Fibroblast of the aortic adventitia (primary cell): ENCODE measurements at regions not wholly inside any gene's neighbourhood (a gene's known extent, or its start where the extent isn't known, plus 50 kb on each side); places are given as distances from the start of the nearest gene placed in this dataset.

Source experiments
- DNase-seq: peaks from one replicate; pipeline ENCODE4 v3.0.0-alpha.2; 2010; ENCODE audit warnings: low read depth
- H3K4me3 ChIP-seq: 2 replicates; pipeline ENCODE4 v1.5.1; 2011; ENCODE audit warnings: low read depth, mild to moderate bottlenecking, control low read depth, low read length, moderate library complexity
- TF ChIP-seq, protein P1 (sequence below): IDR thresholded peaks from 2 replicates; pipeline ENCODE4 v1.5.1; 2011; ENCODE audit warnings: mild to moderate bottlenecking, low read length, control low read depth, inconsistent platforms; ENCODE audit not compliant: insufficient read depth

DNA sequence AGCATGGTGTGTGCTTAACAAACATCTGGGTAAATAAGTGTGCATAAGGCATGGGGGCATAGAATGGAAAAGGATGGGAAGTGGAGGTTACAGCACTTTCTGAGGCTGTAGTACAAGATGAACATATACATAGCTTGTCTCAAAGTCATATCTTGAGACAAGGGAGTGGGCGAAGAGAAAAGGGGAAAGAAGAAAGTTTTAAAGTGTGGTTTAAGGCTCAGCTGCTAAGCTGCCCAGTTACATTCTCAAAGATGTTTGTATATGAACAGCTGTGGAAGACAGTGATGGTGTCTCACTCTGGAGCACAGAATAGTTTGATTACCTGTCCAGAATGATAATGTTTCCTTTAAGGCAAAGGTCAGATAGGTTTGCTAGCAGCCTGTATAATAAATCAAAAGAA, 61.9 kb upstream of the LANCL2 start:
- DNase-seq: no peak
- no peak overlapping the region for H3K4me3 ChIP-seq
- TF ChIP-seq, protein P1, sequence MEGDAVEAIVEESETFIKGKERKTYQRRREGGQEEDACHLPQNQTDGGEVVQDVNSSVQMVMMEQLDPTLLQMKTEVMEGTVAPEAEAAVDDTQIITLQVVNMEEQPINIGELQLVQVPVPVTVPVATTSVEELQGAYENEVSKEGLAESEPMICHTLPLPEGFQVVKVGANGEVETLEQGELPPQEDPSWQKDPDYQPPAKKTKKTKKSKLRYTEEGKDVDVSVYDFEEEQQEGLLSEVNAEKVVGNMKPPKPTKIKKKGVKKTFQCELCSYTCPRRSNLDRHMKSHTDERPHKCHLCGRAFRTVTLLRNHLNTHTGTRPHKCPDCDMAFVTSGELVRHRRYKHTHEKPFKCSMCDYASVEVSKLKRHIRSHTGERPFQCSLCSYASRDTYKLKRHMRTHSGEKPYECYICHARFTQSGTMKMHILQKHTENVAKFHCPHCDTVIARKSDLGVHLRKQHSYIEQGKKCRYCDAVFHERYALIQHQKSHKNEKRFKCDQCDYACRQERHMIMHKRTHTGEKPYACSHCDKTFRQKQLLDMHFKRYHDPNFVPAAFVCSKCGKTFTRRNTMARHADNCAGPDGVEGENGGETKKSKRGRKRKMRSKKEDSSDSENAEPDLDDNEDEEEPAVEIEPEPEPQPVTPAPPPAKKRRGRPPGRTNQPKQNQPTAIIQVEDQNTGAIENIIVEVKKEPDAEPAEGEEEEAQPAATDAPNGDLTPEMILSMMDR: no peak

DNA sequence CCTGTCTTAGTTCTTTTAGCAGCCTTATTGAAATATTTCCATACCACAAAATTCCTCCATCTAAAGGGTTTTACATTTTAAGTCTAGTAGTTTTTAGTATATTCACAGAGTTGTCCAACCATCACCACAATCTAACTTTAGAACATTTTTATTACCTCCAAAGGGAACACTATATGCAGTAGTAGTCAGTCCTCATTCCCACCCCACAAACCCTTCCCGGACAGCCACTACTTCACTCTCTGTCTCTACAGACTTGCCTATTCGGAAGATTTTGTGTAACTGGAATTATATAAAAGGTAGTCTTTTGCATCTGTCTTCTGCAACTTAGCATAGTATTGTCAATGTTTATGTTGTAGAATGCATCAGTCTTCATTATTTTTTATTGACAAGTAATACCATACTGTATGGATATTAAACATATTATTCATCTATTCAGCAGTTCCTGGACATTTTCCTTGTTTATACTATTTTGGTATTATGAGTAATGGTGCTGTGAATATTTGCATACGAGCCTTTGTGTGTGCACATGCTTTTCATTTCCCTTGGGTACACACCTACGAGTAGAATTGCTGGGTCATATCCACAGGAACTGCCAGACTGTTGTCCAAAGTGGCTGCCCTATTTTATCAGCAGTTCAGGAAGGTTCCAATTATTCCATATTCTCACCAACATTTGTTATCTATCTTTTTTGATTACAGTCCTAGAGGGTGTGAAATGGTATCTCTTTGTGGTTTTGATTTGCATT, 60.9 kb upstream of the LANCL2 start:
- DNase-seq: peak; percentile 30
- TF ChIP-seq, protein P1: no peak
- no peak overlapping the region for H3K4me3 ChIP-seq

DNA sequence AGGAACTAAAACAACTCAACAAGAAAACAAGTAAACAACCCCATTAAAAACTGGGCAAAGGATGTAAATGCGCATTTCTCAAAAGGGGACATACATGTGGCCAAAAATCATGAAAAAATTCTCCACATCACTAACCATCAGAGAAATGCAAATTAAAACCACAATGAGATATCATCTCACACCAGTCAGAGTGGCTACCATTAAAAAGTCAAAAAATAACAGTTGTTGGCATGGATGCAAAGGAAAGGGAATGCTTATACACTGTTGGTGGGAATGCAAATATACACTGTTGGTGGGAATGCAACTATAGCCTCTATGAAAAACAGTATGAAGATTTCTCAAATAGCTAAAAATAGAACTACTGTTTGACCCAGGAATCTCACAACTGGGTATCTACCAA, 60.0 kb upstream of the LANCL2 start:
- H3K4me3 ChIP-seq: no peak overlapping the region
- no peak for DNase-seq
- TF ChIP-seq, protein P1: no peak

DNA sequence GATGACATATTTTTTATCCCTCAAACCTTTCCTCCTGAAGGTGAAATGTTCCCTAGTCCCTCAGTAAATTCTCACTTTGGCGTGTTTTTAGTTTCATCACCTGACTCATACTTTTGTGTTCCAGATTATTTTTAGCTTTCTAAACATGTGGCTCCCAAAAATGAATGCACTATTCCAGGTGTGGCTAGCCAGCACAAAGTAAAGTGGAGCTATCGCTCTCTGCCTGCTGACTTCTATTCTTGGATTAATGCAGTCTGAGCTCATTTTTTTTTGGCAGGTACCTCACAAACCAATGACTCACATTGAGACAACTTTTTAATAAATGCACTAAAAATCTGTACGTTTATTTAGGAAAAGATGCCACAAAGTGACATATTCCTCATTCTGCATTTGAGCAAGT, 58.8 kb upstream of the LANCL2 start:
- TF ChIP-seq, protein P1: no peak
- DNase-seq: peak; percentile 52
- no peak overlapping the region for H3K4me3 ChIP-seq

DNA sequence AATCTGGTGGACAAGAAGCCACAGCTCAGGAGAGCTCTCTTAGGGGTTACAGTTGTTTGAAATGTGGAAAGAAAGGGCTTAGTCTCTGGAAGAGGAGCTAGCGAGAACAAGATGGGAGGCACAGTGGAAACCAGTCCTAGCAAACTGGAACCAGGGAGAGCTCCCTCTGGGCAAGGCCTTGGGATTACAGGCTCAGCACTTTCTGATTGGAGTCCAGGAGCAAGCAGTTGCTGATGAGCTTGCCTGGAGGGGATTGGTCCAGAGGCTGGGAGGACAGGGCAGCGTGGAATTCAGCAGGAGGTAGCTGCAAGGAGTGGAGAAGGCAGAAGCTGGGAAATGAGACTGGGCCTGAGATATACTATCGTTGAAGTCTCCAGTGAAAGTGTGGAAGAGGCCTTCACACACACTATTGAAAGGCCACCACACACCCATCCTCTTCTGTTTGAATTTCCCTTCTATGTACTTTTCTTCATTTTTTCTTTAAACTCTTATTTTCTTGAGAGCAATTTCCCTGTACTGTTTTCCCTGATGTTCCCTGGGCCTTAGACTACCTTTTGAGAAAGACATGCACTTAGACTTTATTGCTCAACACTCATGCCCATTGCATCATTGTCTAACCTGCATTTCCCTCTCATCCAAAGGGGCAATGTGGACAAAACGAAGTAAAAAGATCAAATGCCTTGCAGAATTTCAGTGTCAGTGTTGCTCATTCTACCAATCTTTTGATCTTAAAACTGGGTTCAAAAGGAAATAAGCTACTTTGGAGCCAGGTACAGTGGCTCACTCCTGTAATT, 57.8 kb upstream of the LANCL2 start:
- no peak for DNase-seq
- H3K4me3 ChIP-seq: no peak overlapping the region
- TF ChIP-seq, protein P1: peak; percentile 27

- TF ChIP-seq, protein P1: no peak
- peak; percentile 94 for DNase-seq
- H3K4me3 ChIP-seq: no peak overlapping the region
Observed at GRCh38 chr7:55308186-55308929, 56.8 kb upstream of the LANCL2 start.
